H1 (cell line): ENCODE measurements at regions not wholly inside any gene's neighbourhood (a gene's known extent, or its start where the extent isn't known, plus 50 kb on each side); places are given as distances from the start of the nearest gene placed in this dataset.

Experiments used
- CTCF ChIA-PET: fragments of 300-600 bp; sonication (Branson Sonifier 250); formaldehyde crosslinking; loops from one replicate; lab custom pipeline; 2021; ENCODE audit not compliant: partially characterized antibody; lab: Charles Lee
- POLR2A ChIA-PET: fragments of 300-600 bp; sonication (Branson Sonifier 250); formaldehyde crosslinking; loops from one replicate; lab custom pipeline; 2021; ENCODE audit warnings: inconsistent platforms; ENCODE audit not compliant: partially characterized antibody; lab: Charles Lee
- DNase-seq, 2 experiments: peaks; one replicate each; pipeline versions ENCODE4 v3.0.0 to v3.0.0-alpha.2; 2010 to 2022; ENCODE audit warnings: low spot score in 2 of 2, low read depth in 1 of 2, mixed read lengths in 1 of 2
- FAIRE-seq: peaks from 2 replicates; lab custom pipeline; 2011; peaks lifted over from hg19 to GRCh38; lab: Jason Lieb, UNC
- H2AFZ ChIP-seq: 2 replicates; pipeline ENCODE4 v1.8.1; 2012; ENCODE audit warnings: low read length, inconsistent platforms
- H2AK5ac ChIP-seq: 2 replicates; pipeline ENCODE4 v1.6.1; 2013; ENCODE audit warnings: low read depth, low read length
- H2BK120ac ChIP-seq: replicated peaks from 2 replicates; pipeline ENCODE3; 2013; ENCODE audit warnings: low read depth, low read length, inconsistent platforms
- H2BK12ac ChIP-seq: 2 replicates; pipeline ENCODE4 v1.6.1; 2013; ENCODE audit warnings: low read depth, low read length
- H2BK15ac ChIP-seq: 2 replicates; pipeline ENCODE4 v1.6.1; 2013; ENCODE audit warnings: low read length
- H2BK20ac ChIP-seq: 2 replicates; pipeline ENCODE4 v1.6.1; 2013; ENCODE audit warnings: low read length
- H2BK5ac ChIP-seq: 2 replicates; pipeline ENCODE4 v1.6.1; 2013; ENCODE audit warnings: low read depth, low read length
- H3K14ac ChIP-seq: 2 replicates; pipeline ENCODE4 v1.6.1; 2013; ENCODE audit warnings: inconsistent platforms; ENCODE audit not compliant: insufficient read length
- H3K18ac ChIP-seq: 2 replicates; pipeline ENCODE4 v1.6.1; 2013; ENCODE audit warnings: low read length; ENCODE audit errors: extremely low read depth
- H3K23ac ChIP-seq: 2 replicates; pipeline ENCODE4 v1.6.1; 2013; ENCODE audit warnings: inconsistent platforms; ENCODE audit not compliant: insufficient read length
- H3K23me2 ChIP-seq: 2 replicates; pipeline ENCODE4 v1.6.1; 2013; ENCODE audit warnings: low read depth, low read length
- H3K27ac ChIP-seq: 2 replicates; pipeline ENCODE4 v1.6.1; 2011; ENCODE audit warnings: low read depth, low read length, inconsistent platforms
- H3K27me3 ChIP-seq, 4 experiments: replicated peaks in 1 of 4; 1 replicate in 1 of 4; 2 replicates in 3 of 4; pipeline versions ENCODE4 v1.6.1 to v1.8.1; 2011 to 2013; ENCODE audit warnings: low read length in 3 of 4, mild to moderate bottlenecking in 3 of 4, inconsistent platforms in 2 of 4, mixed read lengths in 2 of 4, moderate library complexity in 1 of 4; ENCODE audit not compliant: control insufficient read depth in 3 of 4, insufficient read depth in 3 of 4; ENCODE audit errors: extremely low read depth in 1 of 4
- H3K36me3 ChIP-seq, 4 experiments: 2 replicates each; pipeline versions ENCODE4 v1.6.1 to v1.8.1; 2011 to 2013; ENCODE audit warnings: mild to moderate bottlenecking in 4 of 4, low read length in 3 of 4, moderate library complexity in 2 of 4, control low read depth in 1 of 4, inconsistent platforms in 1 of 4; ENCODE audit not compliant: insufficient read depth in 4 of 4, control insufficient read depth in 2 of 4
- H3K4ac ChIP-seq: replicated peaks from 2 replicates; pipeline ENCODE3; 2013; ENCODE audit warnings: low read length, low read depth, mixed read lengths, inconsistent platforms; ENCODE audit not compliant: insufficient read length
- H3K4me1 ChIP-seq, 4 experiments: replicated peaks in 1 of 4; 1 replicate in 1 of 4; 2 replicates in 3 of 4; pipeline versions ENCODE4 v1.6.1 to v1.8.1; 2011 to 2013; ENCODE audit warnings: low read length in 3 of 4, inconsistent platforms in 2 of 4, mixed read lengths in 1 of 4; ENCODE audit not compliant: insufficient read depth in 4 of 4, control insufficient read depth in 3 of 4
- H3K4me2 ChIP-seq, 2 experiments: 2 replicates each; pipeline versions ENCODE4 v1.6.1 to v1.8.1; 2011 to 2013; ENCODE audit warnings: low read depth in 2 of 2, low read length in 2 of 2, control low read depth in 1 of 2, inconsistent platforms in 1 of 2, mild to moderate bottlenecking in 1 of 2; ENCODE audit not compliant: insufficient read depth in 1 of 2
- H3K4me3 ChIP-seq, 4 experiments: fragments of 200-600, 300-600 bp in 1 of 4; sonication (generic), shearing (Covaris generic), sonication (Bioruptor Twin) in 1 of 4; 2 replicates each; pipeline versions ENCODE4 v1.5.1 to v1.8.1; 2011 to 2016; ENCODE audit warnings: low read length in 4 of 4, low read depth in 3 of 4, control low read depth in 2 of 4, inconsistent platforms in 2 of 4, mild to moderate bottlenecking in 2 of 4, mixed read lengths in 1 of 4, moderate library complexity in 1 of 4; ENCODE audit not compliant: insufficient read depth in 2 of 4; ENCODE audit errors: extremely low read depth in 1 of 4
- H3K56ac ChIP-seq: replicated peaks from 2 replicates; pipeline ENCODE3; 2013; ENCODE audit warnings: low read depth, mild to moderate bottlenecking, mixed read lengths, low read length, inconsistent platforms; ENCODE audit not compliant: insufficient read length
- H3K79me1 ChIP-seq: 2 replicates; pipeline ENCODE4 v1.6.1; 2013; ENCODE audit warnings: low read depth, low read length, control low read depth
- H3K79me2 ChIP-seq, 2 experiments: 2 replicates each; pipeline versions ENCODE4 v1.6.1 to v1.8.1; 2012 to 2013; ENCODE audit warnings: low read length in 2 of 2, mild to moderate bottlenecking in 2 of 2, inconsistent platforms in 1 of 2; ENCODE audit not compliant: insufficient read depth in 2 of 2, control insufficient read depth in 1 of 2
- H3K9ac ChIP-seq, 4 experiments: replicated peaks in 1 of 4; 1 replicate in 1 of 4; 2 replicates in 3 of 4; pipeline versions ENCODE4 v1.6.1 to v1.8.1; 2011 to 2013; ENCODE audit warnings: low read depth in 3 of 4, low read length in 3 of 4, control low read depth in 2 of 4, mild to moderate bottlenecking in 2 of 4, moderate library complexity in 2 of 4, inconsistent platforms in 1 of 4; ENCODE audit errors: extremely low read depth in 1 of 4
- H3K9me3 ChIP-seq, 2 experiments: 2 replicates each; pipeline versions ENCODE4 v1.6.1 to v1.8.1; 2012 to 2013; ENCODE audit warnings: mild to moderate bottlenecking in 2 of 2, moderate library complexity in 2 of 2, control low read depth in 1 of 2, inconsistent platforms in 1 of 2, low read depth in 1 of 2, low read length in 1 of 2, mixed read lengths in 1 of 2; ENCODE audit not compliant: insufficient read depth in 2 of 2
- H4K20me1 ChIP-seq, 2 experiments: replicated peaks in 1 of 2; 2 replicates each; pipeline versions ENCODE3 to v1.8.1; 2011 to 2013; ENCODE audit warnings: inconsistent platforms in 2 of 2, low read length in 2 of 2, mild to moderate bottlenecking in 1 of 2; ENCODE audit not compliant: insufficient read depth in 2 of 2, control insufficient read depth in 1 of 2
- H4K5ac ChIP-seq: 2 replicates; pipeline ENCODE4 v1.6.1; 2013; ENCODE audit warnings: low read length, low read depth, mixed read lengths, inconsistent platforms; ENCODE audit not compliant: insufficient read length
- H4K8ac ChIP-seq: 2 replicates; pipeline ENCODE4 v1.8.0; 2013; ENCODE audit warnings: mild to moderate bottlenecking, moderate library complexity, low read length, inconsistent platforms; ENCODE audit not compliant: insufficient read depth; ENCODE audit errors: extremely low read depth
- H4K91ac ChIP-seq: replicated peaks from 2 replicates; pipeline ENCODE3; 2013; ENCODE audit warnings: low read length, mixed read lengths, inconsistent platforms; ENCODE audit not compliant: insufficient read length
- CHD2 ChIP-seq: IDR thresholded peaks from 2 replicates; pipeline ENCODE4 v1.6.1; 2012; ENCODE audit warnings: low read length, improper control_type of control experiment
- KDM5A ChIP-seq: fragments of 200-600 bp; IDR thresholded peaks from 2 replicates; pipeline ENCODE4 v1.7.1; 2012; ENCODE audit warnings: mild to moderate bottlenecking, low read length, inconsistent platforms, mixed read lengths
- MAFK ChIP-seq: IDR thresholded peaks from 2 replicates; pipeline ENCODE4 v1.6.1; 2012; ENCODE audit warnings: low read depth, mild to moderate bottlenecking, improper control_type of control experiment, low read length
- RFX5 ChIP-seq: IDR thresholded peaks from 2 replicates; pipeline ENCODE4 v1.6.1; 2011; ENCODE audit warnings: low read depth, low read length, improper control_type of control experiment, borderline replicate concordance
- WGBS, 2 experiments: shearing (Covaris generic) in 1 of 2; methylation state at CpG; one replicate each; pipeline versions ENCODE4 v1.1.6 to v1.1.7; 2013 to 2015; ENCODE audit warnings: low lambda C conversion rate in 2 of 2, mixed read lengths in 2 of 2, inconsistent platforms in 1 of 2, low coverage in 1 of 2, missing lambda C conversion rate in 1 of 2; ENCODE audit not compliant: insufficient replicate concordance in 2 of 2, insufficient coverage in 1 of 2, insufficient read length in 1 of 2; ENCODE audit errors: extremely low coverage in 1 of 2, missing lambda C conversion rate in 1 of 2; 5-methylcytosine and 5-hydroxymethylcytosine counted together

GRCh38 chr15:54998661-54999060, 198.1 kb downstream of the RSL24D1 start:
- H3K36me3 ChIP-seq = no peaks in the 10 kb centered on the region
- no peak overlapping the region for H4K8ac ChIP-seq
- H2BK20ac ChIP-seq = no peak overlapping the region
- H2BK12ac ChIP-seq = no peak overlapping the region
- ChIA-PET POLR2A (no interaction called here), CTCF (no interaction called here)
- H3K56ac ChIP-seq = no peak overlapping the region
- H3K4ac ChIP-seq = no peak overlapping the region
- H3K9me3 ChIP-seq = peaks cover 22 to 54% of the 10 kb centered on the region in 2 experiments
- no peak overlapping the region for H4K91ac ChIP-seq
- H3K27ac ChIP-seq = no peak overlapping the region
- H3K27me3 ChIP-seq = no peaks in the 10 kb centered on the region
- no peak overlapping the region for H2BK120ac ChIP-seq
- H2BK15ac ChIP-seq = no peak overlapping the region
- no peak for DNase-seq
- H3K18ac ChIP-seq = no peak overlapping the region
- no peak overlapping the region for H2BK5ac ChIP-seq
- no peak overlapping the region for H3K14ac ChIP-seq
- no peak overlapping the region for H2AK5ac ChIP-seq
- no peaks in the 10 kb centered on the region for H4K20me1 ChIP-seq
- no peak overlapping the region for H3K4me3 ChIP-seq
- H3K79me2 ChIP-seq = no peaks in the 10 kb centered on the region
- no peak overlapping the region for H3K9ac ChIP-seq
- 100% methylated on average over 1 of the region's 1 CpG; no CpG with 5 or more reads in 1 of the 2 experiments for WGBS, 2 experiments
- no peak overlapping the region for H3K4me2 ChIP-seq
- H3K23ac ChIP-seq = no peak overlapping the region
- FAIRE-seq = no peak
- no peak overlapping the region for H4K5ac ChIP-seq
- H3K79me1 ChIP-seq = no peaks in the 10 kb centered on the region
- H3K4me1 ChIP-seq = no peaks in the 10 kb centered on the region
- H3K23me2 ChIP-seq = no peaks in the 10 kb centered on the region
- no peak overlapping the region for H2AFZ ChIP-seq
- TF ChIP-seq KDM5A (no peak), RFX5 (no peak), CHD2 (no peak), MAFK (no peak)
